Activated CD8-positive, alpha-beta T cell treated with anti-CD3 and anti-CD28 coated beads, Interleukin-2, amount 10 ng/mL, durations not matched to agents 7 days and 5 days (primary cell): ENCODE measurements at regions not wholly inside any gene's neighbourhood (a gene's known extent, or its start where the extent isn't known, plus 50 kb on each side); places are given as distances from the start of the nearest gene placed in this dataset.

Source experiments
- ATAC-seq: fragments of 150-1000 bp; cut with Tn5 transposase; one replicate; pipeline ENCODE4 v1.10.0; 2021; ENCODE audit warnings: moderate library complexity
- CTCF ChIA-PET: fragments of 350-600 bp; sonication (Branson Sonifier 250); formaldehyde crosslinking; loops from one replicate; lab custom pipeline; 2021; ENCODE audit warnings: antibody characterized with exemption; lab: Charles Lee
- POLR2A ChIA-PET: fragments of 350-600 bp; sonication (Branson Sonifier 250); formaldehyde crosslinking; loops from one replicate; lab custom pipeline; 2021; ENCODE audit warnings: antibody characterized with exemption; lab: Charles Lee
- DNase-seq: peaks from one replicate; pipeline ENCODE4 v3.0.0-alpha.2; 2020
- H3K27ac Mint-ChIP-seq: one replicate; pipeline ENCODE4 v1.8.0; 2021; ENCODE audit warnings: mild to moderate bottlenecking, mixed read lengths
- H3K27me3 Mint-ChIP-seq: one replicate; pipeline ENCODE4 v1.8.0; 2021; ENCODE audit warnings: low read depth, mixed read lengths
- H3K36me3 Mint-ChIP-seq: one replicate; pipeline ENCODE4 v1.8.0; 2021; ENCODE audit warnings: low read depth, mixed read lengths
- H3K4me1 Mint-ChIP-seq: one replicate; pipeline ENCODE4 v1.8.0; 2021; ENCODE audit warnings: low read depth, mixed read lengths
- H3K4me3 Mint-ChIP-seq: one replicate; pipeline ENCODE4 v1.8.0; 2021; ENCODE audit warnings: mild to moderate bottlenecking, mixed read lengths
- H3K9me3 Mint-ChIP-seq: one replicate; pipeline ENCODE4 v1.8.0; 2022; ENCODE audit warnings: mixed read lengths; ENCODE audit not compliant: insufficient read depth

GRCh38 chr7:41756650-41757182, 53.8 kb upstream of the INHBA start:
- Mint-ChIP-seq H3K27me3 (no peaks in the 10 kb centered on the region), H3K4me1 (no peaks in the 10 kb centered on the region), H3K27ac (no peak overlapping the region), H3K9me3 (peaks cover 34% of the 10 kb centered on the region), H3K36me3 (no peaks in the 10 kb centered on the region), H3K4me3 (no peak overlapping the region)
- DNase-seq (no peak), ATAC-seq (no peak)
- ChIA-PET POLR2A (no interaction called here), CTCF (no interaction called here)

- Mint-ChIP-seq H3K9me3 (peaks cover 27% of the 10 kb centered on the region), H3K27ac (no peak overlapping the region), H3K36me3 (no peaks in the 10 kb centered on the region), H3K4me3 (no peak overlapping the region), H3K27me3 (no peaks in the 10 kb centered on the region), H3K4me1 (no peaks in the 10 kb centered on the region)
- CTCF ChIA-PET = no interaction called here
- POLR2A ChIA-PET = no interaction called here
- DNase-seq (no peak), ATAC-seq (no peak)
Measured at GRCh38 chr7:41755096-41755495, 52.2 kb upstream of the INHBA start.

GRCh38 chr7:41754046-41754445, 51.2 kb upstream of the INHBA start:
- Mint-ChIP-seq H3K9me3 (peaks cover 23% of the 10 kb centered on the region), H3K4me3 (no peak overlapping the region), H3K36me3 (no peaks in the 10 kb centered on the region), H3K27ac (no peak overlapping the region), H3K27me3 (peaks cover under 1% of the 10 kb centered on the region), H3K4me1 (no peaks in the 10 kb centered on the region)
- ChIA-PET POLR2A (interaction anchor here (0.6 kb wide), 1 partner anchor 27 kb away, joined by 7 read pairs; no protein-coding TSS in a partner anchor), CTCF (no interaction called here)
- ATAC-seq = no peak
- no peak for DNase-seq
